ENCODE measurements at regions not wholly inside any gene's neighbourhood (a gene's known extent, or its start where the extent isn't known, plus 50 kb on each side); places are given as distances from the start of the nearest gene placed in this dataset.

DNA sequence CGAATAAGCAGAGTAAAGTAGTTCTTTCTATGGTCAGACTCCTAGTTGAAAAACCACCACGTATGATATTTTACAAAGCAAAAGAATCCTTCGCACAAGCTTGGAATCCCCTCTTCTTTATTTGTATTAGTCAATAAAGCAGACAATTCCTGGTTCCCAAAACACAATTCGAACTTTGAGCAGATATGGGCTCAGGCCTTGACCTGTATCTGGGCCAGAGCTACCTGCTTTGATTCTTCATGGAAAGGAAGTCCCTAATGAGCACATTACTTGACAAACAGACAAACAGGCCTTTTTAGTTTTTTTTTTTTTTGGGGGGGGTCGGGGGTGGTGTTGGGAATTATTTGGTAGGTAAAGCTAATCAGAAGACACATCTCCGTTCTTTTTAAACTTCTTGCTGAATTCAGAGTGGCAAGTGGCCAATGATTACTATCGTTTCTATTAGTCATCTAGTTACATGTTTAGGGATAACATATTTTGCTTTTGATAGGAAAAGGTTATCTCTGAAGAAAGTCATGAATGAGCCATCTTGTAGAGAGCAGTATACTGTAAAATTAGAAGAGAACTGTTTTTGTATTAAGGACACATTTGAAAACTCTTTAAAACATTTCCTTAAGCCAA, 116.6 kb upstream of the HMHB1 start:
- Histone ChIP-seq H3K4me3 (ENCODE audit: low read depth in 2 of 2, low read length in 2 of 2) (no peak overlapping the region), H3K27ac (ENCODE audit: low read length) (no peak overlapping the region), H3K4me1 (ENCODE audit: control insufficient read depth, insufficient read depth, low read length) (no peaks in the 10 kb centered on the region), H3K36me3 (ENCODE audit: control insufficient read depth, insufficient read depth, low read length) (no peaks in the 10 kb centered on the region), H3K27me3 (ENCODE audit: control insufficient read depth, insufficient read depth, low read length) (no peaks in the 10 kb centered on the region), H3K9me3 (ENCODE audit: control insufficient read depth, insufficient read depth, low read depth, low read length) (no peaks in the 10 kb centered on the region)
- intact Hi-C loops (cut with micrococcal nuclease; ENCODE audit: unreplicated experiment) (no loop called here), in situ Hi-C loops (cut with HindIII; ENCODE audit: low pct_unique_long_range_greater_than_20kb, low sequenced_read_pairs) (no loop called here)
- POLR2A ChIA-PET = no interaction called here
- CTCF ChIA-PET = interaction anchor here (0.7 kb wide), 1 partner anchor 54 kb away, joined by 3 read pairs; no protein-coding TSS in a partner anchor
- DNase-seq (ENCODE audit: low read depth, low spot score) (no peak), ATAC-seq (no peak)
- BruUV-seq (replicated peaks) = no TSS peak
- TF ChIP-seq REST (IDR thresholded peaks at IDR 0.05; ENCODE audit: insufficient read depth in 1 of 2, low read depth in 2 of 2, low read length in 1 of 2) (no peak), CTCF (IDR thresholded peaks at IDR 0.05) (no peak), POLR2AphosphoS5 (IDR thresholded peaks at IDR 0.05; ENCODE audit: low read depth, low read length) (no peak), SIN3A (IDR thresholded peaks at IDR 0.05; ENCODE audit: borderline replicate concordance, insufficient read depth, low read depth, low read length) (no peak), TCF7L2 (IDR thresholded peaks at IDR 0.05; ENCODE audit: low read depth, low read length) (no peak)

- CTCF ChIA-PET = no interaction called here
- no peak overlapping the region for H3K4me3 ChIP-seq (ENCODE audit: low read depth in 2 of 2, low read length in 2 of 2)
- TF ChIP-seq POLR2AphosphoS5 (IDR thresholded peaks at IDR 0.05; ENCODE audit: low read depth, low read length) (no peak), TCF7L2 (IDR thresholded peaks at IDR 0.05; ENCODE audit: low read depth, low read length) (no peak), CTCF (IDR thresholded peaks at IDR 0.05) (no peak), SIN3A (IDR thresholded peaks at IDR 0.05; ENCODE audit: borderline replicate concordance, insufficient read depth, low read depth, low read length) (no peak)
- ATAC-seq (no peak), DNase-seq (ENCODE audit: low read depth, low spot score) (no peak)
- no peak overlapping the region for H3K27ac ChIP-seq (ENCODE audit: low read length)
- intact Hi-C loops (cut with micrococcal nuclease; ENCODE audit: unreplicated experiment) = no loop called here
- no peaks in the 10 kb centered on the region for H3K9me3 ChIP-seq (ENCODE audit: control insufficient read depth, insufficient read depth, low read depth, low read length)
- BruUV-seq (replicated peaks) = no TSS peak
- POLR2A ChIA-PET = no interaction called here
- no peaks in the 10 kb centered on the region for H3K36me3 ChIP-seq (ENCODE audit: control insufficient read depth, insufficient read depth, low read length)
- H3K4me1 ChIP-seq (ENCODE audit: control insufficient read depth, insufficient read depth, low read length) = no peaks in the 10 kb centered on the region
- no peaks in the 10 kb centered on the region for H3K27me3 ChIP-seq (ENCODE audit: control insufficient read depth, insufficient read depth, low read length)
- in situ Hi-C loops (cut with HindIII; ENCODE audit: low pct_unique_long_range_greater_than_20kb, low sequenced_read_pairs) = no loop called here
Observed at GRCh38 chr5:143694357-143694756, 117.6 kb upstream of the HMHB1 start.
